Endothelial cell of umbilical vein (primary cell): ENCODE measurements at regions not wholly inside any gene's neighbourhood (a gene's known extent, or its start where the extent isn't known, plus 50 kb on each side); places are given as distances from the start of the nearest gene placed in this dataset.

Experiments used
- EZH2 ChIP-seq: IDR thresholded peaks from 2 replicates; pipeline ENCODE4 v1.6.1; 2012; ENCODE audit warnings: borderline replicate concordance, low read depth, mild to moderate bottlenecking, moderate library complexity, low read length, inconsistent platforms; ENCODE audit not compliant: severe bottlenecking
- FOS ChIP-seq: IDR thresholded peaks from 2 replicates; pipeline ENCODE4 v1.6.1; 2011; ENCODE audit warnings: mild to moderate bottlenecking, low read length, moderate library complexity, borderline replicate concordance; ENCODE audit not compliant: insufficient read depth
- JUN ChIP-seq: IDR thresholded peaks from 2 replicates; pipeline ENCODE4 v1.6.1; 2011; ENCODE audit warnings: borderline replicate concordance, low read depth; ENCODE audit not compliant: insufficient read length, insufficient read depth
- MYC ChIP-seq: IDR thresholded peaks from one replicate; pipeline ENCODE4 v1.6.1; 2011; ENCODE audit warnings: mild to moderate bottlenecking, low read depth, low read length
- POLR2A ChIP-seq: IDR thresholded peaks from 2 replicates; pipeline ENCODE4 v1.6.1; 2012; ENCODE audit warnings: low read depth, mild to moderate bottlenecking, control low read depth, low read length
- POLR2AphosphoS5 ChIP-seq: IDR thresholded peaks from 2 replicates; pipeline ENCODE4 v1.6.1; 2012; ENCODE audit warnings: low read depth, mild to moderate bottlenecking, control low read depth, low read length, moderate library complexity; ENCODE audit not compliant: insufficient read depth
- TF ChIP-seq, protein P1 (sequence below), 2 donors: IDR thresholded peaks; 1 replicate in 1 of 2; 2 replicates in 1 of 2; pipeline ENCODE4 v1.5.1; 2011; ENCODE audit warnings: low read length in 2 of 2, mild to moderate bottlenecking in 2 of 2, moderate library complexity in 2 of 2, control low read depth in 1 of 2, inconsistent platforms in 1 of 2, low read depth in 1 of 2; ENCODE audit not compliant: insufficient read depth in 1 of 2; ENCODE audit errors: extremely low read depth in 1 of 2
- TF ChIP-seq, protein P2 (sequence below): IDR thresholded peaks from 2 replicates; pipeline ENCODE4 v1.6.1; 2011; ENCODE audit not compliant: insufficient read depth, insufficient read length

DNA sequence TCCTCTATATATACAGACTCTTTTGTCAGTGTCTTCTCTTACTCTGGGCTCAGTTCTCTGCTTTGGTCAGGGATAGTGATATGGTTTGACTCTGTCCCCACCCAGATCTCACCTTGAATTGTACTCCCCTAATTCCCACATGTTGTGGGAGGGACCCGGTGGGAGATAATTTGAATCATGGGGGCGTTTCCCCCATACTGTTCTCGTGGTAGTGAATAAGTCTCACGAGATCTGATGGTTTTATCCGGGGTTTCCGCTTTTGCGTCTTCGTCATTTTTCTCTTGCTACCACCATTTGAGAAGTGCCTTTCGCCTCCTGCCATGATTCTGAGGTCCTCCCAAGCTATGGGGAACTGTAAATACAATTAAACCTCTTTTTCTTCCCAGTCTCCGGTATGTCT, 144.4 kb downstream of the GLUD2 start:
- TF ChIP-seq POLR2AphosphoS5 (no peak), POLR2A (no peak), JUN (no peak), MYC (no peak), EZH2 (no peak), FOS (no peak)
- TF ChIP-seq, protein P1, sequence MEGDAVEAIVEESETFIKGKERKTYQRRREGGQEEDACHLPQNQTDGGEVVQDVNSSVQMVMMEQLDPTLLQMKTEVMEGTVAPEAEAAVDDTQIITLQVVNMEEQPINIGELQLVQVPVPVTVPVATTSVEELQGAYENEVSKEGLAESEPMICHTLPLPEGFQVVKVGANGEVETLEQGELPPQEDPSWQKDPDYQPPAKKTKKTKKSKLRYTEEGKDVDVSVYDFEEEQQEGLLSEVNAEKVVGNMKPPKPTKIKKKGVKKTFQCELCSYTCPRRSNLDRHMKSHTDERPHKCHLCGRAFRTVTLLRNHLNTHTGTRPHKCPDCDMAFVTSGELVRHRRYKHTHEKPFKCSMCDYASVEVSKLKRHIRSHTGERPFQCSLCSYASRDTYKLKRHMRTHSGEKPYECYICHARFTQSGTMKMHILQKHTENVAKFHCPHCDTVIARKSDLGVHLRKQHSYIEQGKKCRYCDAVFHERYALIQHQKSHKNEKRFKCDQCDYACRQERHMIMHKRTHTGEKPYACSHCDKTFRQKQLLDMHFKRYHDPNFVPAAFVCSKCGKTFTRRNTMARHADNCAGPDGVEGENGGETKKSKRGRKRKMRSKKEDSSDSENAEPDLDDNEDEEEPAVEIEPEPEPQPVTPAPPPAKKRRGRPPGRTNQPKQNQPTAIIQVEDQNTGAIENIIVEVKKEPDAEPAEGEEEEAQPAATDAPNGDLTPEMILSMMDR (IDR thresholded peaks at IDR 0.05; ENCODE audit: extremely low read depth in 1 of 2, insufficient read depth in 1 of 2, low read depth in 1 of 2, low read length in 2 of 2), result no peak
- TF ChIP-seq, protein P2, sequence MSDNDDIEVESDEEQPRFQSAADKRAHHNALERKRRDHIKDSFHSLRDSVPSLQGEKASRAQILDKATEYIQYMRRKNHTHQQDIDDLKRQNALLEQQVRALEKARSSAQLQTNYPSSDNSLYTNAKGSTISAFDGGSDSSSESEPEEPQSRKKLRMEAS, result no peak
